GM18505 (cell line): ENCODE measurements at regions not wholly inside any gene's neighbourhood (a gene's known extent, or its start where the extent isn't known, plus 50 kb on each side); places are given as distances from the start of the nearest gene placed in this dataset.

Experiments used
- ATAC-seq: cut with Tn5 transposase; IDR thresholded peaks from one replicate; pipeline ENCODE4 v1.9.1; 2021; ENCODE audit not compliant: unreplicated experiment
- POLR2A ChIP-seq: IDR thresholded peaks from 4 replicates; pipeline ENCODE4 v1.6.1; 2011; ENCODE audit warnings: borderline replicate concordance; ENCODE audit not compliant: insufficient read depth, insufficient read length; ENCODE audit errors: extremely low read depth

GRCh38 chr5:163756170-163756569 lies 250.8 kb downstream of the MAT2B start:
- no peak for ATAC-seq
- no peak for TF ChIP-seq POLR2A

- TF ChIP-seq POLR2A = no peak
Measured at GRCh38 chr5:163757344-163757743, 251.9 kb downstream of the MAT2B start.

GRCh38 chr5:163758283-163758711 lies 252.9 kb downstream of the MAT2B start:
- no peak for TF ChIP-seq POLR2A
- ATAC-seq = no peak

More at GRCh38 chr5:163757344-163757743, 251.9 kb downstream of the MAT2B start:
- no peak for ATAC-seq

- no peak for TF ChIP-seq POLR2A
- no peak for ATAC-seq
Measured at GRCh38 chr5:163759000-163759704, 253.7 kb downstream of the MAT2B start.

GRCh38 chr5:163760498-163760897 lies 255.1 kb downstream of the MAT2B start:
- no peak for TF ChIP-seq POLR2A
- no peak for ATAC-seq

GRCh38 chr5:163766936-163767670 lies 261.7 kb downstream of the MAT2B start:
- ATAC-seq = no peak
- no peak for TF ChIP-seq POLR2A

GRCh38 chr5:163770625-163771024 lies 265.2 kb downstream of the MAT2B start:
- ATAC-seq = no peak
- no peak for TF ChIP-seq POLR2A

GRCh38 chr5:163772241-163772640 lies 266.8 kb downstream of the MAT2B start:
- no peak for TF ChIP-seq POLR2A

GRCh38 chr5:163772644-163773043 lies 267.2 kb downstream of the MAT2B start:
- no peak for TF ChIP-seq POLR2A
- ATAC-seq = no peak

More at GRCh38 chr5:163772241-163772640, 266.8 kb downstream of the MAT2B start:
- ATAC-seq = no peak

GRCh38 chr5:163773226-163773625 lies 267.8 kb downstream of the MAT2B start:
- TF ChIP-seq POLR2A = no peak
- no peak for ATAC-seq

- TF ChIP-seq POLR2A = no peak
- ATAC-seq = no peak
Measured at GRCh38 chr5:163789870-163790269, 284.5 kb downstream of the MAT2B start.

- no peak for ATAC-seq
- no peak for TF ChIP-seq POLR2A
Measured at GRCh38 chr5:163790497-163790896, 285.1 kb downstream of the MAT2B start.

- no peak for ATAC-seq
- TF ChIP-seq POLR2A = no peak
Measured at GRCh38 chr5:163794993-163795392, 289.6 kb downstream of the MAT2B start.

GRCh38 chr5:163807781-163808180 lies 302.4 kb downstream of the MAT2B start:
- ATAC-seq = no peak
- TF ChIP-seq POLR2A = no peak
